Adrenal gland (tissue), 5 donors: ENCODE measurements at regions not wholly inside any gene's neighbourhood (a gene's known extent, or its start where the extent isn't known, plus 50 kb on each side); places are given as distances from the start of the nearest gene placed in this dataset.
"Not testable (repeated sequence)": the region's sequence is repeated elsewhere in the genome, so short reads cannot be mapped to it uniquely, and the experiment has no call there.

ENCODE experiments used
- POLR2A ChIP-seq, 2 donors: fragments of 450-650 bp; IDR thresholded peaks; one replicate each; pipeline ENCODE4 v1.6.1; 2017; ENCODE audit warnings: antibody characterized with exemption in 2 of 2, mild to moderate bottlenecking in 2 of 2, moderate library complexity in 1 of 2
- TF ChIP-seq, protein P1 (sequence below), 6 experiments: fragments of 450-650 bp in 4 of 6; fragments of 200-600 bp in 2 of 6; sonication (generic) in 1 of 6; IDR thresholded peaks; 1 replicate in 5 of 6; 2 replicates in 1 of 6; pipeline versions ENCODE4 v1.5.1 to v1.8.0; 2016 to 2021; ENCODE audit warnings: antibody characterized with exemption in 6 of 6, mild to moderate bottlenecking in 2 of 6, moderate library complexity in 1 of 6
- donor health status: DM: no; HTN: no; CAD: no.

DNA sequence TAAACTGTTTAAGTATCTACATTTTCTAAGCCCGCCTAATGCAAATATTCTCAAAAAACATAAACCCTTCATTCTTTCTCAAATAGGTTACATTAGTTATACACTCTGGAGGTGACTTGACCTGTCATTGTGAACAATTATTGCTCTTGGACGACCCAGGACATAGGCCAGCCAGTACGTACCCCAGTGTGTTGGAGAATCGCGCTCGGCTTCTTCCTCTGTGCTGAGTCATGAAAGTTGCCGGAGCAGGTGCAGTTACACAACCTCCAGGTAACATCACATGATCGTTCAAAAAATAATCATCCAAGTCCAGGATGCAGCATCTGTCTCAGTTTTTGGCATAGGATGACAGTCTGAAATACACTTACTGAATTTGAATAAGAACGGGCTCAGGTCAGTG, 71.9 kb upstream of the SAMD11 start:
- TF ChIP-seq POLR2A (IDR thresholded peaks at IDR 0.05), result not testable (repeated sequence)
- TF ChIP-seq, protein P1, sequence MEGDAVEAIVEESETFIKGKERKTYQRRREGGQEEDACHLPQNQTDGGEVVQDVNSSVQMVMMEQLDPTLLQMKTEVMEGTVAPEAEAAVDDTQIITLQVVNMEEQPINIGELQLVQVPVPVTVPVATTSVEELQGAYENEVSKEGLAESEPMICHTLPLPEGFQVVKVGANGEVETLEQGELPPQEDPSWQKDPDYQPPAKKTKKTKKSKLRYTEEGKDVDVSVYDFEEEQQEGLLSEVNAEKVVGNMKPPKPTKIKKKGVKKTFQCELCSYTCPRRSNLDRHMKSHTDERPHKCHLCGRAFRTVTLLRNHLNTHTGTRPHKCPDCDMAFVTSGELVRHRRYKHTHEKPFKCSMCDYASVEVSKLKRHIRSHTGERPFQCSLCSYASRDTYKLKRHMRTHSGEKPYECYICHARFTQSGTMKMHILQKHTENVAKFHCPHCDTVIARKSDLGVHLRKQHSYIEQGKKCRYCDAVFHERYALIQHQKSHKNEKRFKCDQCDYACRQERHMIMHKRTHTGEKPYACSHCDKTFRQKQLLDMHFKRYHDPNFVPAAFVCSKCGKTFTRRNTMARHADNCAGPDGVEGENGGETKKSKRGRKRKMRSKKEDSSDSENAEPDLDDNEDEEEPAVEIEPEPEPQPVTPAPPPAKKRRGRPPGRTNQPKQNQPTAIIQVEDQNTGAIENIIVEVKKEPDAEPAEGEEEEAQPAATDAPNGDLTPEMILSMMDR (IDR thresholded peaks at IDR 0.05), result not testable (repeated sequence)
